Lower leg skin (tissue), 3 donors: ENCODE measurements at regions not wholly inside any gene's neighbourhood (a gene's known extent, or its start where the extent isn't known, plus 50 kb on each side); places are given as distances from the start of the nearest gene placed in this dataset.

ENCODE experiments used
- CTCF ChIP-seq, 3 donors: fragments of 450-650 bp; IDR thresholded peaks; one replicate each; pipeline ENCODE4 v1.5.1; 2016; ENCODE audit warnings: antibody characterized with exemption in 3 of 3, mild to moderate bottlenecking in 3 of 3, moderate library complexity in 2 of 3
- POLR2A ChIP-seq, 2 donors: fragments of 450-650 bp; IDR thresholded peaks; one replicate each; pipeline ENCODE4 v1.6.1; 2016 to 2017; ENCODE audit warnings: antibody characterized with exemption in 2 of 2, mild to moderate bottlenecking in 1 of 2, moderate library complexity in 1 of 2

- TF ChIP-seq CTCF (IDR thresholded peaks at IDR 0.05) (peak in 1 of 3 donors; percentile 77), POLR2A (IDR thresholded peaks at IDR 0.05) (no peak)
These were observed 285.1 kb downstream of the MTX2 start for GRCh38 chr2:176554101-176555048.
